LNCaP clone FGC (cell line): ENCODE measurements at regions not wholly inside any gene's neighbourhood (a gene's known extent, or its start where the extent isn't known, plus 50 kb on each side); places are given as distances from the start of the nearest gene placed in this dataset.

Experiments
- DNase-seq: peaks from one replicate; pipeline ENCODE4 v3.0.0-alpha.2; 2011; ENCODE audit warnings: low read depth
- H3K4me3 ChIP-seq: 2 replicates; pipeline ENCODE4 v1.5.1; 2011; ENCODE audit warnings: mild to moderate bottlenecking, low read depth, low read length, control low read depth
- TF ChIP-seq, protein P1 (sequence below): IDR thresholded peaks from 2 replicates; pipeline ENCODE4 v1.5.1; 2012; ENCODE audit warnings: mild to moderate bottlenecking; ENCODE audit not compliant: control insufficient read depth, insufficient read depth; ENCODE audit errors: extremely low read depth

DNA sequence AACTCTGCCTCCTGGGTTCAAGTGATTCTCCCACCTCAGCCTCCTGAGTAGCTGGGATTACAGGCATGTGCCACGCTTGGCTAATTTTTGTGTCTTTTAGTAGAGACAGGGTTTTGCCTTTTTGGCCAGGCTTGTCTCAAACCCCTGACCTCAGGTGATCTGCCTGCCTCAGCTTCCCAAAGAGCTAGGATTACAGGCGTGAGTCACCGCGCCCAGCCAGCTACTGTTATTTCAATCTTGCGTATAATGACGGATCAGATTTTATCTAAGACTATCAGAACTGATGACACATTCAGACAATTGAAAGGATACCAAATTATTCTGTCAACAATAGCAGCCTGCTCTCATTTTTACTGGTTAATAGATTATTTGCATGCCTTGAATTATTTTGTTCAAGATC, 612.2 kb downstream of the ZIC1 start:
- no peak overlapping the region for H3K4me3 ChIP-seq
- TF ChIP-seq, protein P1, sequence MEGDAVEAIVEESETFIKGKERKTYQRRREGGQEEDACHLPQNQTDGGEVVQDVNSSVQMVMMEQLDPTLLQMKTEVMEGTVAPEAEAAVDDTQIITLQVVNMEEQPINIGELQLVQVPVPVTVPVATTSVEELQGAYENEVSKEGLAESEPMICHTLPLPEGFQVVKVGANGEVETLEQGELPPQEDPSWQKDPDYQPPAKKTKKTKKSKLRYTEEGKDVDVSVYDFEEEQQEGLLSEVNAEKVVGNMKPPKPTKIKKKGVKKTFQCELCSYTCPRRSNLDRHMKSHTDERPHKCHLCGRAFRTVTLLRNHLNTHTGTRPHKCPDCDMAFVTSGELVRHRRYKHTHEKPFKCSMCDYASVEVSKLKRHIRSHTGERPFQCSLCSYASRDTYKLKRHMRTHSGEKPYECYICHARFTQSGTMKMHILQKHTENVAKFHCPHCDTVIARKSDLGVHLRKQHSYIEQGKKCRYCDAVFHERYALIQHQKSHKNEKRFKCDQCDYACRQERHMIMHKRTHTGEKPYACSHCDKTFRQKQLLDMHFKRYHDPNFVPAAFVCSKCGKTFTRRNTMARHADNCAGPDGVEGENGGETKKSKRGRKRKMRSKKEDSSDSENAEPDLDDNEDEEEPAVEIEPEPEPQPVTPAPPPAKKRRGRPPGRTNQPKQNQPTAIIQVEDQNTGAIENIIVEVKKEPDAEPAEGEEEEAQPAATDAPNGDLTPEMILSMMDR: no peak
- DNase-seq: no peak

DNA sequence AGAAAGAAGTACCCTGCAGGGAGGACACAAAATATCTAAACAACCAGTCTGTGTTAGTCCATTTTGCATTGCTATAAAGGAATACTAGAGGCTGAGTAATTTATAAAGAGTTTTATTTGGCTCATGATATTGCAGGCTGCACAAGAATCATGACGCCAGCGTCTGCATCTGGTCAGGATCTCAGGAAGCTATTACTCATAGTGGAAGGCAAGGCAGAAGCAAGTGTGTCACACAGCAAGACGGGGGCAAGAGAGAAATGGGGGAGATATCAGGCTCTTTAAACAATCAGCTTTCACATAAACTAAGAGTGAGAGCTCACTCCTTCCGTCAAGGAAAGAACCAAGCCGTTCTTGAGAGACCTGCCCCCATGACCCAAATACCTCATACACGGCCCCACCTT, 614.8 kb downstream of the ZIC1 start:
- no peak overlapping the region for H3K4me3 ChIP-seq
- no peak for DNase-seq

DNA sequence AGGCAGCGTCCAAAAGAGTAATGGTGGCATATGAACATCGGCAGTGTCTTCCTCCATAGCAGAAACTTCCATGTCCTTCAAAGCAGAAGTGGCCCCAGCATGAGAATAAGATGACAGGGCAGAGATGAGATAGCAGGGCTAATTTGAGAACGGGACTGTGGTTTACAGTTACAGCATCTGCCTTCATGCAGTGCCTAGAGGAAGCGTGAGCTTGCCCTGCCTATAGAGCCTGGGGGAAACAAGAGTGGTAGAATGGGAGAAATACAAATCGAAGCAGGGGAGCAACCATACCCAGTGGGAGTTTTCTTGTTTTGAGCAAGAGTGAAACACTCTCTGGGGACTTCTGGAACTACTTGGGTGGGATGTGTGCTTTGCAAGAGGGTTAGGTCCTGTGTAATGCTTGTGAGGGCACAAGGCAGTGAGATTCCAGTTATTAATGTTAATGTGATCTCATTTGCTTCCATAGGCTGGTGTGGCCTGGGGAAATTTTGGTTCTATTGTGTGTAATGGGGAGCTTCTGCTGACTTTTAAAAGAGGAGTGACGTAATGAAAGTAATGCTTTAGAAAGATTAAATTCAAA, 616.9 kb downstream of the ZIC1 start:
- TF ChIP-seq, protein P1: no peak

More for the DNA sequence above, 614.8 kb downstream of the ZIC1 start:
- TF ChIP-seq, protein P1: no peak

GRCh38 chr3:148030975-148031374, 621.8 kb downstream of the ZIC1 start:
- no peak overlapping the region for H3K4me3 ChIP-seq
- TF ChIP-seq, protein P1: no peak
- DNase-seq: no peak

More for the DNA sequence above, 616.9 kb downstream of the ZIC1 start:
- H3K4me3 ChIP-seq: no peak overlapping the region
- DNase-seq: no peak

GRCh38 chr3:148034353-148034752, 625.2 kb downstream of the ZIC1 start:
- TF ChIP-seq, protein P1: no peak
- no peak for DNase-seq
- H3K4me3 ChIP-seq: no peak overlapping the region

GRCh38 chr3:148036331-148036876, 627.2 kb downstream of the ZIC1 start:
- DNase-seq: no peak
- H3K4me3 ChIP-seq: no peak overlapping the region
- TF ChIP-seq, protein P1: no peak
